Left forelimb (tissue), 1 donor: ENCODE measurements at regions not wholly inside any gene's neighbourhood (a gene's known extent, or its start where the extent isn't known, plus 50 kb on each side); places are given as distances from the start of the nearest gene placed in this dataset.

Experiments
- DNase-seq: peaks from one replicate; pipeline ENCODE4 v3.0.0-alpha.2; 2018; ENCODE audit warnings: low spot score

DNA sequence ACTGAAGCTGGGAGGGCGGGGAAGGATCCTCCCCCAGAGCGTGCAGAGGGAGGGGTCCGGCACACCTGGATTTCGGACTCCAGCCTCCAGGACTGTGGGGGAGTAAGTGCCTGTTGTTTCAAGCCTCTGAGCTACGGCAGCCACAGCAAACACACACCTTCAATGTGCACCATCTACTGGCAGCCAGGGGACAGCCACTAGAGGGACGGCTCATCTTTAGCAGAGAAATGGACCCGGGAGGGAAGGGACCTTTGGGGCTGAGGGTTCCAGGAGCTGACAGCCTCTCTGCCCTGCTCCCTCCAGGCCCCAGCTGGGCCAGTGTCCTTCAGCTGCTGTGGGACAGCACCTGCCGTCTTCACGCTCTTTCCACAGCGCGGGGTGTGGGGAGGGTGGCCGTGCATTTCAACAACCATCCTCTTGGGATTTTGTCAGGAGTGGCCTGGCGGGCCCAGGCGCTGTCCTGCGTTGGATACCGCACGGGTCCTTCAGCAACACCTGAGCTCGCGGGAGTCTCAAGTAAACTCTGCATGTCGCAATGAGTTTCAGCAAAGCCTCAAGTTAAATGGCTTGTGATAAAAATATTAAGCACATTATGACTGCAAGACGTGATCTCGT is 209.2 kb upstream of the C14orf180 start:
- no peak for DNase-seq

DNA sequence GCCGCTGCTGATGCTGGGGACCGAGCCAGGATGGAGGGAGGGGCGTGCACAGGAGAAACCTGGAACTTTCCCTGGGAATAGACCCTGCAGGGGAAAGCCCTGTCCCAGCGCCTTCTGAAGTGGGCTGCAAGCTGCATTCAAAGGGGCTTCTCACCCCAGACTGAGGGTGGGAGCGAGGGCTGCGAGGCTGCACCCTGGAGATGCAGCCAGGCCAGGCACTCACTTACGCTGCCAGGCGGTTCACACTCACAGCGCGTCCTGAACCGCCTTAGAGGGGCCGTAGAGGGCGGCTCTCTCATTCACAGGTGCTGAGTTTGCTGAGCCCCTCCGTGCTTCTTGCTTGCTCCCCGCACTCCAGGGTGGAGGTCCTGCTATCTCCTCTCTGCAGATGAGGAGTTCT is 208.5 kb upstream of the C14orf180 start:
- no peak for DNase-seq

DNA sequence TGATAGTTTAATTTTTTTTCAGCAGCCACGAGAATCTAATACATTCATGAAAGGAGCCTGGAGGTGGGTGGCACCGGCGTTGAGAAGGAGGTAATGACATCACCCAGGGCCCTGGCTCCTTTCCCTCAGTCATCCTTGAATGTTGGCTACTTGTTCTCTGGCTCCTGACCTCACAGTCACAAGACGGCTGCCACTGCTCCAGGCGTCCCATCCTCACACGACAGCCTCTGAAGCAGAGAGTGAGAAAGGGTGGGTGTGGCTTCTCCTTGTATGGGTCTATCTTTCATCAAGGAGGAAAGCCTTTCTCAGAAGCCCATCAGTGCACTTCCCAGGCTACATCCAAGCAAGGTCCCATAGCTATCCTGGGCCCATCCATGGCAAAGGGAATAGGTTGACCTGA is 207.6 kb upstream of the C14orf180 start:
- DNase-seq, result no peak

GRCh38 chr14:104372390-104373054 is 207.0 kb upstream of the C14orf180 start:
- DNase-seq, result no peak

DNA sequence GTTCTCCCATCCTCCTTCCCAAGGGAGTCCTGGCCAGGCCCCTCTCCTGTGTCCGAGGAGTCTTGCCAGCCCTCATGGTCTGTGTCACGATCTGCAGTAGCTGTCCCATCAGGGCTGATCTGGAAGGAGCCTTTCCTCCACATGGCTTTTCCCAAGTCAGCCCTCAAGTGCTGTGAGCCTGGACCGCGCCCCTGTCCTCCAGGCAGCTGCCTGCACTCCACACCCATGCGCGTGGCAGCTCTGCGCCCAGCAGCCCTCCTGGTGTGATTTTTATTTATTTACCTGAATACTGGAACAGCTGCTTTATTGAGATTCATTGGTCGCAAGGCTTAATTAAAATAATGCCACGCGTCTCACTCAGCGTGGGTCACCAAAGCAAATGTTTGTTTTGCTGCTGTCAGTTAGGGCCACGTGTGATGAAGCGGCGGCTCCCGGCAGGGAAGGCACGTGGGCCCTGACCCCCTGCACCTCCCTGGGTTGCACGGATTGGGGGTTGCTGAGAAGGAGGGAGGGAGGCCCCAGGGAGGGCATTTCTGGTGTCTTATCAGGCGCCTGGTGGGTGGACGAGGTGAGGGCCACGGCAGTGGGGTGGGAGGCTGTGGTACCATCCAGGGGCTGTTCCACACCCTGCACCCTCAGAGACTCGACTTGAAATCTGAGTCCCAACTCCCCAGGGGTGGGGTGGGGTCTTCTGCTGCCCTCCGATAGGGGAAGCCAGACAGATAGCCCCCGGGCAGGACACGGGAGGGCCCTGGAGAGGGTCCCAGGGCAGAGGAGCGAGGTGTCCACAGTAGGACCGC is 206.3 kb upstream of the C14orf180 start:
- DNase-seq, result no peak

DNA sequence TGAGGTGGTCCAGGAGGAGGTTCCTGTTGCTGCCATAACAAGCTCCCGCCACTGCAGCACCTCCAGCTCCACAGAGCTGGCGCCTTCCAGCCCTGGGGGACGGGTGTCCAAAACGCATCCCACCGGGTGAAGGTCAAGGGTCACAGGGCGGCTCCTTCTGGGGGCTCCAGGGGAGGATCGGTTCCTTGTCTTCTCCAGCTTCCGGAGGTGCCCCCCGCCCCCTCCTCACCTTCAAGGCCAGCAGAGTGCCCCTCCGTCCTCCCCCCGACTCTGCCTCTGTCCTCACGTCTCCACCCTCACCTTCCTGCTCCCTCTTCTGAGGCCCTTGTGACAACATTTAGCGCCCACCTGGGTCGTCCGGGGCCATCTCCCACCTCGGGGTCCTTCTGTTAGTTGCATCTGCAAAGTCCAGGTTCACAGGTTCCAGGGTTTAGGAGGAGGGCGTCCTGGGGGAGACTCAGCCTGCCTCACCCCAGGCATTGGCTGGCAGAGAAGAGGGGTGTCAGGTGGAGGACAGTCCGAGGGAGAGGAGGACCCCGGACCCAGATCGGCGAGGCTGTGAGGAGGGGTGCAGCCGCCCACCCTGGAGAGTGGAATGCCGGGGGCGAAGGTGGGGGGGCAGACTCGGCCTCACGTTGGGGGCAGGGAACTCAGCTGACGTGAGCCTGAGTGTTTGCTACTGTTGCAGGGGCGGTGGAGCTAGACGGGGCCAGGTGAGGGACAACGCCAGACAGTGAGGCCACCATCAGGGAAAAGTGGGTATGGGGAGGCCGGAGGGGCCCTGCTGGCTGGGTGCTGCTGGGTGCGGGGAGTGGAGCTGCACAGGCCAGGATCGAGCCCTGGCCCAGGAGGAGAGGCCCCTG is 205.5 kb upstream of the C14orf180 start:
- DNase-seq, result no peak

GRCh38 chr14:104374718-104375080 is 204.9 kb upstream of the C14orf180 start:
- no peak for DNase-seq

DNA sequence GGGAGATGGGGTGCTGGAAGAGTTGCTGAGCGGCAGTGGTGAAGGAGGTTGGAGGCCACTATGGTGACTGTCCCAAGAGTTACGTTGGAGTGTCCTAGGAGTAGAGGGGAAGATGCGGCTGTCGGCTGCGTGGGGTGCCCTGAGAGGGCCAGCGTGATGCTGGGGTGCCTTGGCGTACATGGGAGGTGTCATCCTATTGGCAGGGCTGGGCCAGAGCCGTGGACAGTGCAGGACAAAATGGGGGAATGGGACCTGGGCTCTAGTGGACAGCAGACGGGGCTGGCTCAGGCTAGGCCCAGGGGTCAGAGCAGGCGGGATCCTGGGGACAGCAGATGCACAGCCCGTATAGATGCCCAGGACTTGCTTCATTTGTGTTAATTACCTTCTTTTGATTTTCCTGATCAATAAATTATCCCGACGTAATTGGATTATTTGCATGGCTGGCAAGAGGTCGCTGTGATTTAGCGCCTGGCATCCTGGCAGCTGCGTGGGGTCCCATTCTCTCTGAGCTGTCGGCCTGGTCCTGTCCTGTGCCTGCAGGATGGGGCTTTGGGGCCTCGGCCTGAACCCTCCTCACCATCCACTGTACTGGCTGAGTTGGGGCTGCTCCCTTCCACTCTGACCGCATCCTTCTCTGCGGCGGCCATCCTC is 203.9 kb upstream of the C14orf180 start:
- no peak for DNase-seq

DNA sequence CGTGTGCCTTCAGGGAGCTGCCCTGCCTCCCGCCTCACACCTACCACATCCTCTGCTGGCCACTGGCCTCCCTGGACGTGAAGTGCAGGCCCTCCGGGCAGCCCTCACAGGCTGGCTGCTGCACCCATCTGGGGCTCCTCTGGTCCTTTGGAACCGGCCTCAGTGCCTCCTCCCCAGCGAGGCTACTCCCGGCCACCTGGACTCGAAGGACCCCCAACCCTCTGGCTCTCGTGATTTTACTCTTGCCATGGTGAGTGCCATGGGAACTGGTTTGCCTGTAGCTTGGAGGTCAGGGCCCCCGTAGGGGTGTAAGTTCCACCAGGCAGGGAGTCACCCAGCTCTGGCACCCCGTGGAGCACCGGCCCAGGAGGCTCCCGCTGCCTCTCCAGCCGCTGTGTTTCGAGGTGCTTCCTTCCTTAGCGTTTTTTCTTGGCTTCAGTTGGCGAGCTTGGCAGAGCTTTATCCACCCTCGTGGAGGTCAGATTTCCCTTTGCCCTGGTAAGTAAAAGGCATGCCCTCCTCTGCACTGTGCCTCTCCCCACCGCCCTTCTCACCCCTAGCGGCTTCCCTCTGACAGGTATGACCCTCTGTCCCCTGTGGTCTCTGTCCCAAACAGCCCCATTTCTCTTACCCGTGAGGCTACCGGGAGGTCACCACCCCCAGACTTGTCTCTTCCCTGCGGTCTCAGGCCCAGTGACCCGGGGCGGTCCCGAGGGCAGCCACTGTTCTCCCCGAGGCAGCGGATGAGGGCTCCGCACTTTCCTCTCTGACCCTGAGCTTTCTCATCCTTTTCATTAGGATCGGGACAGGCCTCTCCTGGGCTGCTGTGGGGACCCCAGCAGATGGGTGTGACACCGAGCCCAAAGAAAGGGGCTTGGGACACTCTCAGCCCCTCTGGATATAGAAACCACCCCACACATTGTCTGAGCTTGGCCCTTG is 203.1 kb upstream of the C14orf180 start:
- DNase-seq, result no peak

- no peak for DNase-seq
Measured at GRCh38 chr14:104377256-104377655, 202.3 kb upstream of the C14orf180 start.

DNA sequence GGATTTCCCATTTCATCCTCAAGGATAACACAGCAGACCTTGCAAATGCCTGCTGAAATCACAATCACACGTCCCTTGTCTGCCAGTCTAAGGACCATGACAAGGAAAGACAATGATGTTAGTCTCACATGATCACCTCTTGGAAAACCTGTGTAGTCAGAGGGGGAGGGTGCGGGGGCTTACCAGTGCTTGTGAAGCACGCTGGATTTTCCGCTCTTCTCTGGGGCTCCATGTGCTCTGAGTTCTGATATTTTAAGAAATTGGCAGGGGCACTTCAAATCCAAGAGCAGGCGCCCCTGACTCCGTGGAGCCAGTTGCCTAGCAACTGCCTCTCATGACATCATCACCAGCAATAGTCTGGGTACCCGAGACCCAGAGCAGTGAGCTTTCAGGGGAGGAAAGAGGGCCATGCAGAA is 200.9 kb upstream of the C14orf180 start:
- no peak for DNase-seq

GRCh38 chr14:104382361-104383087 is 197.0 kb upstream of the C14orf180 start:
- no peak for DNase-seq

DNA sequence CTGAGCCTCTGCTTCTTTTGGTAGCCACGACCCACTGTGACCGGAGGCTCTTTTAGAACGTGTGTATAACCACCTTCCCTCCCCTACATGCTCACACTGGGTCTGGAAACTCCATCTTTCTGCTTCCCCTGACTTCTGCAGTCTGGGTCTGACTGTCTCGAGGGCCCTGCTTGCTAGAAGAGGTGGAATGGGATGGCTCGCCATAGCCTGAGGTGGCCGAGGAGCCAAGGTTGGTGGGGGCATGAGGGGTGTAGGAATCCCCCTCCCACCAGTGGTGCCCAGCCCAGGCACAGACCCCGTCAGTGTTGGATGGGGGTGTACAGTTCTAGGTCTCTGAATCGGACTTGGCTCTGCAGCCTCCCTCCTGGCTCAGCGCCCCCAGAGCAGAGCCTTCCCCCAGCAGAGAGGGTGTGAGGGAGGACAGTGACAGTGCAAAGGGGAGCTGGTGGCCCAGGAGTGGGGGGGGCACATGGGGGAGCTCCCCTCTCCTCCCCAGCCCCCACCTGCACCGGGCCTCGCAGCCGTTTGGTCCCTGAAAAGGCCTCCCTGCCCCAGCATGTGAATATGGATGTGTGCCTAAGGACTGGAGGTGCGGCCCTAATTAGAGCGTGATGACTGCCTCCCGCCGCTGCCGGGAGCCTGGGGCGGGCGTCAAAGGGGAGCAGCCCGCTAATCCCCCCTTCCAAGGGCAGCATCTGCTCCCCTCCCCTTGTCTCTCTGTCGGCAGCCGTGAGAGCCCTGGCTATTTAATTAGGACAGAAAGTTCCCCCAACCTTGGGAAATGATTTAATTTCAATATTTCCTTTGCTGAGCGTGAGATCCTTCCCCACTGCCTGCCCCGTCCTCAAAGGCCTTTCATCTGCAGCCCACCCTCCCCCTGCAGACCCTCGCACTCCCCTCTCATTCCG is 196.2 kb upstream of the C14orf180 start:
- no peak for DNase-seq

DNA sequence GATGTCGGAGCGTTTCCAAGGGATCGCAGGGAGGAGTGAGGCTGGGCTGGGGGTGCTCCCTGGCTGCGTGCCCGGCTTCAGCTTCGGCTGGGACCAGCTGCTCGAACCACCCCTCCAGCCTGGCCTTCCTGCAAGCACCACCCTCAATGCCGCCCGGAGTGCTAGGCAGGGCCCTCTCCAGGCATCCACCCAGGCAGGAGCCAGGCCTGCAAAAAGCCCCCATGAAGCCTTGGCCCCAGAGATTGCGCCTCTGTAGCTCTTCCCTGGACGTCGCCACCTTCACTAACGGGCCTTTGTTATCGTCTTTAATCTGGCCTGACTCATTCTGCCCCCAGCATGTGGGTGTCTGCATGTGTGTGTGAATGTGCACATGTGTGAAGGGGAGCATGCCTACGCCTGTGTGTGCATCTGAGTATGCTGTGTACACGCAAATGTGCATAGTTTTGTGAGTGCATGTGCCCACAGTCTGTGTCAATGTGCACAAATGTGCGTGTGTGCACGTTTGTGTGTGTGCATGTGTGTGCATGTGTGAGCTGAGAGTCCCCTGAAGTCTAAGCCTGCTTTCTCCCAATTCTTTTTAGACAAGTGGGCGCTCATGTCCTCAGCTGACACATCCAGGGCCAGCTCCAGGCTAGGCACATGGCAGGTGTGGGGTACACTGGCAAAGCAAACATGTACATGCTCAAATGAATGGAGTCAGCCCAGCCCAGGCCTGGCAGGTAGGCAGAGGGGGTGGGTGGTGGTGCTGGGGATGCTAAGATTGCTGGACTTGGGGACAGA is 195.4 kb upstream of the C14orf180 start:
- no peak for DNase-seq

DNA sequence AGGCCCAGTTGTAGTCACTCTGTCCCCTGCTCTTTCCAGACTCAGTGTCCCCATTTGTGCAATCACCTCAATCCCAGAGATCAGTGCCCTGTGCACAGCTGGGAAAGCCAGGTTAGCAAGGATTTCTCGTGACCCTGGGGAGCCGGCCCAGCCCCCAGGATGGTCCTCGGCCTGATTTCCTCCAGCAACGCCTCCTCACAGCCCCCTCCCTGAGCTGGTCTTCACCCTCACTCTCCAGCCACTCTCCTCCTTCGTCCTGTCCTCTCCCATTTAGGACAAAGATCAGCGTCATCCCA is 194.8 kb upstream of the C14orf180 start:
- no peak for DNase-seq

DNA sequence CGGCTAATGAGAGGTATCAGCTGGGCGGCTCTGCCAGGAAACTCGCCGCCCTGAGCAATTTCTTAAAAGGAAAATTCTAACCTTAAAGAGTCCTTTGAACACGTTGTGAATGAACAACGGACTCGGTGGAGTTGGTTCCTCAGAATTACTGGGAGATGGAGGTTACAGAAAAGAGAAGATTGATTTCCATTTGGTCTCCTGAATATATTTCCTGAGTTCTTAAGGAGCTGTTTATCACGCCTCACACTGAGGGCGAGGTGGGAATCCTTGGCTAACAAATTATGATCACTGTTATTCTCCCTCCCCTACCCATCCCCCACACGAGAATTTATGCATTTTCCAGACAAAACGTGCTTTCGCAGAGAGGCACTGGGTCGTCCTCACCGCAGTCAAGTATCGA is 194.5 kb upstream of the C14orf180 start:
- DNase-seq, result no peak

DNA sequence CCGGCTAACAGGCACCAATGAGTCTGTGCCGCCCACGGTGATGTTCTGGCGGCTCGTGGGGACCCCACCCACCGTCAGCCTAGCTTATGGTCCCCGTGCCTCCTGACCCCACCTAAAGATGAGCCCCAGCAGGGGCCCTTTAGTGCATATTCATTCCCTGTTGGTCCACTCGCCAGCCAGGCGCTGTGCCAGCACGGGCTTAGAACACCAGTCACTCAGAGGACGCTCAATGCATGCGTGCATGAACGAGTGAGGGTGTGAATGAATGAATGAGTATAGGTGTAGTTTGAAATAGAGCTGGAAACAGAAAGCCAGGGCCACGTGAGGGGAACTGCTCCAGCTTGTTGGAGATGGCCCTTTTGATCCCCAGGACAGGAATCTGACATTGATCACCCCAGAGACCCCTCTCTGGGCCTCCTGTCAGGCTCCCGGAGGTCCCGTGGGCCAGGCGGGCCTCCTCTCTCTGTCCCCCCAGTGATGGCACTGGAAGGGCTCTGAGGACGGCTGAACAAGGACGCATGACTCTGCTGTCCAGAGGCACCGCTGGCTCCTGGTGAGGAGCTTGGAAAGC is 193.9 kb upstream of the C14orf180 start:
- no peak for DNase-seq
